H4 (cell line): ENCODE measurements at regions not wholly inside any gene's neighbourhood (a gene's known extent, or its start where the extent isn't known, plus 50 kb on each side); places are given as distances from the start of the nearest gene placed in this dataset.

ENCODE experiments used
- DNase-seq: peaks from one replicate; pipeline ENCODE4 v3.0.0-alpha.2; 2015; ENCODE audit warnings: low spot score

DNA sequence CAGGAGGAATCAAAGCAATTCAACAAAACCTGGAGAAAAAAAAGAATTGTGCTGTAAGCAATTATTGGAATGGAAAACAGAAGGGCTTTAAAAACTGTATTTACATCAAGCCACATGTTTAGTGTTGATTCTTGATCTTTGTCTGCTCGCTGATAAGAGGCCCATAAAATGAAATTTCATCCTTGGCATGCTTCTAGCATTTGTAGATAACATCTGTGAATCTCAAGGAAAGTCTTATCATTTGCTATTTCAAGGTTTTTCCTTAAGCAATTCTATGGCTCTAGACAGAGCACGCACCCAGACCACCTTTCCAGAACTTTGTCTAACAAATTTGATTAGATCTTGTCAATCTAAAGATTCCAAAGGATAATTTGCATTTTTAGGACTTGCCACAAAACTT lies 181.0 kb upstream of the FGGY start:
- DNase-seq: no peak

DNA sequence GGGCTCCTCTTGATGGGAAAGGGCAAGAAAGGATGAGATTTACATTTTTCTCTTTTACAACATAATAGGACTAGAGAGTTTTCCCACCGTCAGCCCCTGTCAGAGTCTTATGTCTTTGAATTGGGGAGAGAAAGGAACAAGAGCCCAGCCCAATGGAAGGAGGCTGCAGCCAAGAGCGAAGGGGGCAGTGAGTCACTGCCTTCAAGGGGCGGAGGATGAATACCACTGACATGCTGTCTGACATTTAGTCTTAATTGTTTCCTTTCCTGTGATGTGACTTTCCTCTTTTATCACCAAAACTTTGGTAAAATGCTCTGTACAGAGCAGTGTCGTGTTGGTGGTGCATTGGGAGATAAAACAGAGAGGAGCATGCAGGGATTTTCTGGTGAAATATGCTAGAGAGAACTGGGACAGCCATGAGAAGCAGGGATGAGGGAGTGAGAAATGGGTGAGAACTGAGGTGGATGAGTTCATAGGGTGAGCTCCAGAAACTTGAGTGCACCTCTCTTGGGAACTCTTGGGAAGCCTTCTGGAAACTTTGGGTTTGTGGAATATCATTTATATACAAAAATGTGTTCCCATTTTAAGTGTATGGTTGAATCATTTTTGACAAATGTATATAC lies 179.9 kb upstream of the FGGY start:
- no peak for DNase-seq

DNA sequence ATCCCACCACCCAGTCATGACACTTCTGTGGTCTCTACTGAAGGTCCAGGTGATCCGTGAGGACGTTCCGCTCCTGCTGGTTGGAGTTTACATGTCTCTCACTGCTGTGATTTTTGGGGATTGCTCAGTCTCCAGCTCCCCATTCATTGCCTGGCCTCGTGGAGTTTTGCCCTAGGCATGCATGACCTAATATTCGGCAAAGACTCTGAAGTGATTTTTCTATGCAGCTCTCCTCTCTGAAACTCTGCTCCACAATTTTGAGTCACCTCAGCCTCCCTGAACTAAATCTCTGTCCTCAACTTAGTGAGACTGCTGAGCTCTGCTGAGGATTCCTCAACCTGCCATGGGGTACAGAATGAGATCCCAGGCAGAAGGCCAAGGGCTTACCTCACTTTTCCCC lies 174.4 kb upstream of the FGGY start:
- DNase-seq: no peak

DNA sequence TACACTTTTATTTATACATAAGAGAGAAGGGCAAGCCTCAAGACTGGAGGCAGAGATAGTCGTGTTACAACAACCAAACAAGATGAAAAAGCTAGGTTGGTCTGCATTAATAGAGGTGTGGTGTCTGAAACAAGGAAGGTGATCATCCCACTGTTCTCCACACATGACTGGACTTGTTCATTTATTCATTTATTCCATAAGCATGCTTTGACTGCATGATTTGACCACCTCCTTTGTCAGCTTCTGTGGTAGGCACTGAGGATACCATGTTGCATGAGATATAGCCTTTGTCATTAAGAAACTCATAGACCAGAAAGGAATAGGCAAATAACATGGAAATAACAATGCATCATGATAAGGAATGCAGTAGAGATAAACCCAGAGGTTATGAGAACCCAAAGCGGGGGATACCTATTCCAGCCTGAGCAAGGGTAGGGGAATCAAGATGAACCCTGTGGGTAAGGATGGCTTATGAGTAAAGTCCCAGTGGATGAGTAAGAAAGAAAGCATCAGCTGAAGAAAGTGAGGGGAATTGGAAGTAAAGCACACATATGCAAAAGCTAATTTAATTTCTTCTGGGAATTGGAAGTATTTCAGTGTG lies 173.7 kb upstream of the FGGY start:
- DNase-seq: no peak

DNA sequence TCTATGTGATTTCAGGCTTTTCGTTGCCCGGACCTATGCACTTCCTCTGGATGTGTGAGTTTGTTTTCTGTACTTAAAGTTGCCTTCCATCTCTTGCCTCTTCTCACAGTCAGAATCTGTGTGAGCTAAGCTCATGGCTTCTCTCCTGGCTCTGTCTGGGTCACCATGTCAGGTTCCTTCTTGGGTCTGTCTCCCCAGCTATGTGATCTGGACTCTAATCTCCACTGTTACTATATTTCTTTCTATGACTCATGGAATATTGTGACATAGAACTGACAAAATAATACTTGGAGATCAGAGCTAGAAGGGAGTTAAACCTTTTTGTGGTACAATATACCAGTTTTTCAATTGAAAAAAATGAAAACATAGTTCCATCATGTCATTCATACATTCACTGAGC lies 172.7 kb upstream of the FGGY start:
- no peak for DNase-seq

DNA sequence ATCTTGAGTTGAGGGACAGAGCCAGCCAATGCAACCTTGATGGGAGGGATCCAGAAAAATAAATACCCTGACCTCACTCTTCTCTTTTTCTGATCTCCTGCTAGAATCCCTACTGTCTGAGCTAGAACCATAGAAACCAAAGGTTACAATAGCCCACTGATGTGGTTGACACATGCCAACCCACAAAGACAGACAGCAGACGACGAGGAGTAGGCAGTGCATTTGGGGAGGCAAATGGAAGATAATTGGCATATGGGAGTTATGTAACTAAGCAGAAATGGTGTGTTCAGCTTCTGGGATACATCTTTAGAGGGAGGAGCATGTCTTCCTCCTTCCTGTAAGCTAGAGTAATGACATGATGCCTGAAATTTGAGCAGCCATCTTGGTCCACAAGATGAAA lies 171.7 kb upstream of the FGGY start:
- no peak for DNase-seq

DNA sequence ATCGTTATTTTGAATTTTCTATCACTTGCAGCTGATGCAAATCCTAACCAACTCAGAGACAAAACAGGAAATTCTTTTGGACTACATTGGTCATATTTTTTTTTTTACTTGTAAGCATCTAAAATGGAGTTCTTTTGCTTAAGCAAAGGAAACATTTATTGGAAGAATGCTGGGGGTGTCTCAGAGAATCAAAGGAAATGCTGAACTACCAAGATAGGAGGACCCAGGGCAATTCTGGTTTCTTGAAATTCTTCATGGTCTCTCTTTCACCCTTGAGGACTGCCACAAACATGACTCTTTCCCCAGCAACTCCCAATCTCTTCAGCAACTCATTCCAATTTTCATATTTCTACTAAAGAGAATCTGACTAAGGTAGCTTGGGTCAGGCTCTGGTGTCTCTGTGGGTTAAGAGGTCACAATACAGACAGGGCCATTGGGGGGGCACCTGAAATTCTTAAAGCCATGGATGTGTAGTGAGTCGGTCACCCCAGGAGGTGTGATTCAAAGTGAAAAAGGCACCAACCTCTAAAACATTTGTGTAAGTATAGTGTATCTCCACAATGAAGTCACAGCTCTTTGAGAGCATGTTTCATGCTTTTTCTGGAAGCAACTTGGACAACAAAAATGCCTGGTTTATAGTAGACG lies 171.1 kb upstream of the FGGY start:
- DNase-seq: no peak

DNA sequence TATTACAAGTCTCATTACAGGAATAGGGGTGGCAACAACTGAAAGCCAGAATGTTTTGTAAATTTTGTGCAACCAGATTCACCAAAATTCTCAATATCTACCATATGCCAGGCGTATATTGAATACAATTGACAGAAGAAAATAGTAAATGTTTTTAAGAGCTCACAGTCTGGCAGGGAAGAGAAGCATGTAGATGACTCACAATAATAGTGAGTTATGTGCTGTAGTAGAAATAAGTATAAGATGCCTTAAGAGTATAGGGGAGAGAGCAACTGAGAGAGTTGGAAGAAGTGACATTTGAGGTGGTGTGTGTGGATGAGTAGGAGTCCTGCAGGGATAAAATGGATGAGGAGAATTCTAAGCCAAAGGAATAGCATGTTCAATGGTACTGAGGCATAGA lies 170.5 kb upstream of the FGGY start:
- DNase-seq: no peak

DNA sequence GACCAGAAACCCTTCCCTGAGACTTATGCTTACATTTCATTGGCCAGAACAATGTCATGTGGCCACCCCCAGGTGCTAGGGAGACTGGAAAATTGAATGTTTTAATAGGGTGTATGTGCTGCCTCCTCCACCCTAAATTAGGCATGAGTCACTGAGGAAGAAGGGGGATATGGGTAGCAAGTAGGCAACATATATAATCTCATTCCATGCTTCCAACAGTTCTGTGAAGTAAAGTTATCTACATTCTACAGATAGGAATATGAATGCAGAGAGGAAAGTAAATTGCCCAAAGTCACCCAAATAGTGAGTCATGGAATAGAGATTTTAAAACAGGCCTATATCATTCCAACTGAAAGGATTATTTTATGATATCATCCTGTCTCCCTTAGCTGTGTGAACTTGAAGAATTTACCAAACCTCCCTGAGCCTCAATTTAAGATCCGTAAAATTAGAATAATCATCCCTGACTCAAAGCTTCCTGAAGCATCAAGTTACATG lies 168.6 kb upstream of the FGGY start:
- DNase-seq: no peak

DNA sequence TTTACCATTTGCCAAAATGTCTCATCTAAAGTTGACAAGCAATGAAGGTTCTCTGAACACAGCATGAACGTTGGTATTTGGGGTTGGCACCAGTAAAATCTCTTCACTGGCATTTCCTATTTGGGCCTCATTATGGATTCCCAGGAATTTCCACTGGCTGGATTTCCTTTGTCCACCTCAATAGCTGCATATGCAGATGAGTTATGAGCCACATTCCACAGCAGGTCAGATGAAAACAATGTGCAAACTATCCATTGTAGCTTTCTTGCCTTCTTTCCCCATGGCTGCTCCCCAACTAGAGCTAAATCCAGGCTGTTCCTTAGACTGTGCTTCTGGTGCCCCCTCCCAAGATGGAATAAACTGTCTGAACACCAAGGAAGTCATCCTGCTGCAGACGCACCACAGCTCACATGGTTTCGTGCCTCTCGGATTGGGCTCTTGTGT lies 168.1 kb upstream of the FGGY start:
- DNase-seq: no peak

DNA sequence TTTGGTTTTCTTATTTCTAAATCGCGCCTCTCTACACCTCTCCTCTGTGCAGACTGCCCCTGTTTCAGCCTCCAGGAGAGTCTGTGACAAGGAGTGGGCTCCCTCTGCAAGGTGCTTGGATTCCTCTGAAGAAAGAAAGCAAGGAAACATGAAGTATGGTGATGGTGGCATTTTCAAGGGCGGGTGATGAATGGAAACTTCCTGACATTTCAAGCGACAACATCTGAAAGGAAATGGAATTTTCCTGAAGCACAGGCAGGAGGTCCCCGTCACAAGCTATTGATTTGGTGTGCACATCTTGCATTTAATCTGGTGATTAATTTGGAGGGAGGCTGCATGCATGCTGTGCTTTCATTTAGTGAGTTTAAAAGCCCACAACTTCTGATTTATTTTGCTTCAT lies 164.6 kb upstream of the FGGY start:
- no peak for DNase-seq

DNA sequence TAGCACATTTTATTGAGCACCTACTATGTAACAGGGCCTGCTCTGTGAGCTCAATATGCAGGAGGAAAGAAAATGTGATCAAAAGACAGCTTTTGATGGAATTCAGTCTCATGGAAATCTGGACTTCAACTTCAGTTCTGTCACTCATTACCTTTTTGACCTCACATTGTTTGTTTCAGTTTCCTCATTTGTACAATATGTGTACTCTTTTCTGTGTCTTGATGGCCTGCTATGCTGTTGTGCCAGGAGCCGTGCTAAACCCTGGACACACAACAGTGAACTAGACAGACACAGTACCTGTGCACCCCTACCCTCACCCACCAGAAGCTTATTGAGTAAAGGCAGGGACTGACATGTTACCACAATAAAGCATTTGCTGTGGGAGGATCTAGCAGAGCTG lies 162.9 kb upstream of the FGGY start:
- DNase-seq: no peak

DNA sequence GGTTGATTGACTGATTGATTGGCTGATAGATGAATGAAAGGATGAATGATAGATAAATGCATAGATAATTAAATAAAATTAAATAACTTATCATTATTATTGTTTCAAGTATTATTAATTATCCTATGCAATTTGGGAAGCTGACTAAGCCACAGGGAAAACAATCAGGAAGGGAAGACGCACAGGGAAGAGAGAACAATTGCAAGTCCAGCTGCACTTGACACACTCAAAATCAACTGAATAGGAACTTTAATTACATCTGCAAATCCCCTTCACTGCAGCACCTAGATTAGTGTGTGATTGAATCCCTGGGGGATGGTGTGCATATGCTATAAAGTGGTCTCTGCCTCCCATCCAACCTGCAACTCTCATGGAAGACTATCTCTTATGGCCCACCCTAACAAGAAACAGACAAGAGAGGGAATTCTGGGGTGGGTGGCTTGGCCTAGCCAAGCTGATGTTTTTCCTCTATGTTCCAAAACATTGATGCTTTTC lies 161.1 kb upstream of the FGGY start:
- DNase-seq: no peak

DNA sequence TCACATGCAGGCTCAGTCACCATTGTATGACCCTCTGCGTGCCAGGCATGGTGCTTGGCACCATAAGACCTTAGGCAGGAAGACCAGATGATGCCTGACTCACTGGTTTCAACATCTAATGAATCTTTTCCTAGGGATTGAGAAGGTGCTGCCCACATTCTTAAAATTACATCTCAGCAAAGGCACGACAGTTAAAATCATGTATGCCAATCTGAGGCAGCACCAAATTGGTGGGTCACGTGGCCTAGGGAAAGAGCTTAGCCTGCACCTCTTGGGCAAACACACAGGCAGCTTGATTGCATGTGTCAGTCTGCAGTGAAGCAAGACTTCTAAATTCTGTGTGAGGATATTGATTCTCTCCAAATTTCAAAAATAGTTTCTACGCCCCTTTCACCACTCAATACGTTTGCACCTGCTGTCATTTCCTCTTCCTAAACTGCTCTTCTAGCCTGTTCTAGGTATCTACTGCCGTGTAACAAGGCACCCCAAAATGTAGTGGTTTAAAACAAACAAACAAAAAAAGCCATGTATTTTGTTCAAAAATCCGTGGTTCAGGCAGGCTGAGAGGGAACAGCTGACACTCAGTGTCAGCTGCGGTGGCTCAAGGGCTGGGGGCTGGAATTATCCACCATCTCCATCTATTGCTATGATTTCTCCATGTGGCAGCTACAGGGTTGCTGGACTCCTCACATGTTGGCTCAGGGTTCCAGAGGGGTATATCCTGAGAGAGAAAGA lies 160.2 kb upstream of the FGGY start:
- DNase-seq: no peak

DNA sequence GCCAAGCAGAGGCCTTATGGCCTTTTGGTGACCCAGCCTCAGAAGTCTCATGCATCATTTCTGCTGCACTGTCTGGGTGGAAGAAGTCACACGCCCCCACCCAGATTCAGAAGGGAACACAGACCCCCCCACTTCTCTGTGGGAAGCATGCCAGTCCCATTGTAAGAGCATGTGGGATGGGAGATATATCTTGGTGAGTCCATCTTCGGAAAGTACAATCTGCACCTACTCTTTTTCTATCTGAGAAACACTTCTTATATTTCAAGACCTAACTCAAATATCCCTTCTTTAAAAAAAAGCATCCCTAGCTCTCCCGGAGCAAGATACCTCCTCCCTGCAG lies 159.6 kb upstream of the FGGY start:
- DNase-seq: no peak

DNA sequence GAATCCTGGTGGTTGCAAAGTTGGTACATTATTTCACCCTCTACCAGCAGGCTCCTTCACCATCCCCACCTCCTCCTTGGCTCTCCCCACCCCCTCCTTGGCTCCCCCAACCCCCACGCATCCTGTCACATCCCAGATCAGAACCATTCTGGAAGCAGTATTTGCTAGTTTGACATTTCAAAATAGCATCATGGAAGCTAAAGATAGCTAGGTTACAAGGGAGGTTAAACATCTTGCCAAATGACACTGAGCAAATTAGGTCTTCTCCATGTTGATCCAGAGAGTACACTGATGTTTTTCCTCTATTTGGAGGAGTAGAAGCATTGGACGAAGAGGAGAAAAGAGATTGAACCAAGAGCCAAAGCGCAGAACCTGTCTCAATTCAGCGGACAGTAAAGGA lies 158.9 kb upstream of the FGGY start:
- DNase-seq: no peak

DNA sequence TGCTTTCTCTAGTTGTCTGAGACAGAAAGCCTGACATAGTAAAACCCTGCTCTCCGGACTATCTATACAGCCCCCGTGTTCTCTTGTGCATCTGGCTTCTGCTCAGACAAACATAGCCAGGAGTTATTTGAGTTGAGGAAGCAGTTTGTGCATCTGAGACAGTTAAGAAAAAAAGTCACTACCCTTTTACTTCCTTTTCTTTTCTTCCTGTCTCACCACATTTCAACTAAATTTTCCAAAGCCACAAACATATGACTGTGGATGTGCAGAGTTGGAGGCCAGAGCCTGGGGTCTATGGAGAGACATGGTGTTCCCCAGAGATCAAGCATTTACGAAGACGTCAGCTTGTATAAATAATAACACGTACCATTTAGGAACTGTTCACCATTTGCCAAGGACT lies 158.5 kb upstream of the FGGY start:
- DNase-seq: no peak

DNA sequence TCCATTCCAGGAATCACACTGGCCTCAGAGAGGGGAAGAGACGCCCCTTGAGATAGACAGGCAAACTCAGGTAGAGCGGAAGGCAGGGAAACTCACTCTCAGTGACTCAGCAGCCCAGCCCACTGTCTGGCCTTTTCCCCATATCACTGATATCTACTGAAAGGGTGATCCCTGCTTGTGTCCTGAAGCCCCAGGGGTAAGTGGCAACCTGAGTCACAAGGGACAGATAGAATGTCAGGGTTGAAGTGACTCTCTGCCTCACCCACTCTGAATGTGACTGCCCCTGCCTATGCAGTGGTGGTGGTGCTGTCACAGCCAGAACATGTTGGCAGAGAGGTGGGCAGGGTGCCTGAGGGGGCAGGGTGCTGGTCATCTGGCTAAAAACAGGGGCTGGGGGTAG lies 157.5 kb upstream of the FGGY start:
- no peak for DNase-seq

DNA sequence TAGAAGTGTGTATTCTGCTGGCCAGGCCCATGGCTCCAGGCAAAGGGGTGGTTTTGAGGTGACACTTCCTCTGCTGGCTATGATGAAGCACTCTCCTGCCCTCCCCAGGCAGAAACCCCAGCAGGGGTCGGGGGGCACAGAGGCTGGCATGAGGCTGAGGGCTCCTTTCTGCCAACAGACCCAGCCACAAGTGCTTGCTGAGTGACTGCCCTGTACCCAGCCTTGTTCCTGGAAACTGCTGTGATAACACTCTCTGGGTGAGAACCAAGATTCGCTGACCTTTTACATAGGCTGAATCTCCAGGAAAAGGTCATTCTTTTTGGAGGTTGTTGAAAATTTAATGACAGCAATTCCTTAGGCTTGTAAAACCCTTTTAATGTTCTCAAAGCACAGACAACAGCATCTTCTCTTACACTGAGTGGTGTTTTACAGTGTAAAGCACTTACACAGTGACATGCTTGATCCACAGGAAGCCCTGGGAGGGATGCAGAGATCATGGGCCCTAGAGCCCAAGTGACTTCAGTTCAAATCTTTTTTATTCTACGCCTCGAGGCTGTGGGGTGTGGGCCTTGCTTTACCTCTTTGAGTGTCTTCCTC lies 155.5 kb upstream of the FGGY start:
- DNase-seq: no peak

DNA sequence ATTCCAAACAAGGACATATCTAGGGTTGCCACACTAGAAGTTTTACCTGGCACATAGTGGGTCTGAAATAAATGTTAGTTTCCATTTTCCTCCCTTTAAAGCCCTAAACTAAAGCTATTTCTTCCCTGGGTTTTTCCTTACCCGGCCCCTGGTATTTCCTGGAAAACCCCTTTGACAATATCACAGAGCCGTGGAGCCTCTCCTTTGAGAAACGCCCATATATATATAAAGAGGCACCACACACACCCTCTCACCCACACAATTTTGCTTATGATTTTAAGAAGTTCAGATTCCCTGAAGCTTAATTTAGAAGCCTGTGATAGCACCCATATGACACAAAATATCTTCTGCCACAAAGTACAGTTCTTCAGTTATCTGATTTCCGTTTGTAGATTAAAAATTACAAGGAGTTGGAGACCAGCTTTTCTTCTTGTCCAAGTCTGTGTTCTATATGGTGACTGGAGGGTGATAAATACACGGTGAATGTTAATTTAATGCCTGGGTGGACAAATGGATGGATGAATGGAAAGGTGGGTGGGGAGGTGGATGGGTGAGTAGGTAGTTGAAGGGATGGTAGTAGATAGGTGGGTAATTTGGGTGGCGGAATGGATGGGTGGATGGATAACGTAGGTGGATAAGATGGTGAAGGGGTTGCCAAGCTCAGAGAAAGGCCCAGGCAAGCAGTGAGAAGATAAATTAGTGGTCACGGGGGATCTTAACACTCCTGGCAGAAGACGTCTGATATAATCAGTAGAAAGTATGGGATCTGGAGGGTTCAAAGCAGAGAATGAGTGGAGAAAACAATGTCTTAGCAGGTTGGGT lies 154.4 kb upstream of the FGGY start:
- no peak for DNase-seq

DNA sequence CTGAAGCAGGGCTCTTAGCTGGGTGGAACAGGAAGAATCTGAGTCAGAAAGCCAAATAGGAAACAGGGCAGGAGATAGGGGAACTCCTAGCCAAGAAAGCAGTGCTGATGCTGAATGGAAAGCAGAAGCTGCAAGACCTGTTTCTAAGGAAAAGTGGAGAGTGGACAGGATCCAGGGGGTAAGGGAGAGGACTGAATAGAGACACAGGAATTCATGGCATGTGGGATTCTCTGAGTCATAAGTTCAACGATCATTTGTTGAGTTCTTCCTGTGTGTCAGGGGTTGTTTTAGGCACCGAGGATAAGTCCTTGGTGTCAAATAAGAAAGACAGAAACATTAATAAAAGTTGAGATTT lies 153.8 kb upstream of the FGGY start:
- DNase-seq: peak; percentile 55

DNA sequence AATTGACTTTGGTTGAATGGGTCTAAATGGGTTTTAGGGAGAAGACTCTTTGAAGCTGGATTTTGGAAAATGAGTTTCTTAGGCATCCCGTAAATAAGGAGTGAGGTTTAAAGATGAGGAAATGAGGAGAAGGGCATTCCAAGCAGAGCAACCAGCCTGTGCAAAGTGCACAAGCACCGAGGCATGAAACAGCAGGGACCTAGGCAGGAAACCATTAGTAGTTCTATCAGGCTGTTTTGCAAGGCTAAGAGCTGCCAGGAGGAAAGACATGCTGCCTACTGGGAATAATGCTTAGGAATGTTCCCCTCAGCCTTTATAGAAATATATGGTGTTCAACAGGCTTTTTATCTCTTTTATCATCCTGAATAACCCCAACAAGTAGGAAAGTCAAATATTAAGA lies 153.1 kb upstream of the FGGY start:
- DNase-seq: no peak
